SJCRH30 (cell line): ENCODE measurements at regions not wholly inside any gene's neighbourhood (a gene's known extent, or its start where the extent isn't known, plus 50 kb on each side); places are given as distances from the start of the nearest gene placed in this dataset.
"Not testable (repeated sequence)": the region's sequence is repeated elsewhere in the genome, so short reads cannot be mapped to it uniquely, and the experiment has no call there.

Source experiments
- DNase-seq, 2 experiments: peaks; one replicate each; pipeline ENCODE4 v3.0.0-alpha.2; 2015 to 2020
- H3K27ac ChIP-seq: fragments of 250-450 bp; sonication (Bioruptor Pico); 2 replicates; pipeline ENCODE4 v1.5.1; 2020; ENCODE audit warnings: mild to moderate bottlenecking, moderate library complexity
- H3K27me3 ChIP-seq: fragments of 250-450 bp; sonication (Bioruptor Pico); 2 replicates; pipeline ENCODE4 v1.5.1; 2020; ENCODE audit warnings: mild to moderate bottlenecking, moderate library complexity
- H3K36me3 ChIP-seq: fragments of 250-450 bp; sonication (Bioruptor Pico); 2 replicates; pipeline ENCODE4 v1.5.1; 2020; ENCODE audit warnings: mild to moderate bottlenecking, moderate library complexity
- H3K4me1 ChIP-seq: fragments of 250-450 bp; sonication (Bioruptor Pico); 2 replicates; pipeline ENCODE4 v1.5.1; 2020; ENCODE audit warnings: mild to moderate bottlenecking, moderate library complexity
- H3K4me3 ChIP-seq: fragments of 250-450 bp; sonication (Bioruptor Pico); 2 replicates; pipeline ENCODE4 v1.5.1; 2020; ENCODE audit warnings: mild to moderate bottlenecking, moderate library complexity
- H3K9me3 ChIP-seq: fragments of 250-450 bp; sonication (Bioruptor Pico); replicated peaks from 2 replicates; pipeline ENCODE4 v1.5.1; 2020; ENCODE audit warnings: mild to moderate bottlenecking, moderate library complexity

GRCh38 chrX:94752434-94753169 lies 1078.6 kb downstream of the FAM133A start:
- H3K27me3 ChIP-seq: no peaks in the 10 kb centered on the region

DNA sequence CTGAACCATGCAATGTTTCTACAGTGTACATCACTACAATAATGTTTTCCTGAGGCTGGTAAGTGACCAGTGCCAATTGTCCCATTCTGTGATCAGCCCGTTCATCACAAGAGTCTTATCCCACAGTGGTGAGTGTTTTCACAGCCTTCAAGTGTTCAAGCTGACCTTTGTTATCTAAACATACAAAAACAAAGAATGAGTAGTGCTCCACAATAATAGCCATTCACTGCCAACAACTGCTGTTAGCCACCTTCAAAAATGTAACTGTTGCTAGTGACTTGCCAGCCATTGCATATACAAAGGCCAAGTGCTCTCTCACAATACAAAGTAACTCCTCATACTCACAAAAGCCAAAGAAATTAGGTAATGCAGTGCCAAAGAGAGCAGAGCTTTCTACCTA lies 1084.1 kb downstream of the FAM133A start:
- Histone ChIP-seq H3K9me3 (no peaks in the 10 kb centered on the region), H3K36me3 (no peaks in the 10 kb centered on the region), H3K4me1 (no peaks in the 10 kb centered on the region), H3K4me3 (no peak overlapping the region), H3K27me3 (no peaks in the 10 kb centered on the region), H3K27ac (no peak overlapping the region)
- no peak for DNase-seq

More at GRCh38 chrX:94752434-94753169, 1078.6 kb downstream of the FAM133A start:
- Histone ChIP-seq H3K27ac (no peak overlapping the region), H3K9me3 (no peaks in the 10 kb centered on the region), H3K4me3 (no peak overlapping the region), H3K36me3 (no peaks in the 10 kb centered on the region), H3K4me1 (no peaks in the 10 kb centered on the region)
- no peak for DNase-seq

GRCh38 chrX:94775640-94776039 lies 1101.6 kb downstream of the FAM133A start:
- Histone ChIP-seq H3K27me3 (no peaks in the 10 kb centered on the region), H3K27ac (no peak overlapping the region), H3K9me3 (no peaks in the 10 kb centered on the region), H3K4me3 (no peak overlapping the region), H3K36me3 (no peaks in the 10 kb centered on the region), H3K4me1 (no peaks in the 10 kb centered on the region)
- DNase-seq: no peak

DNA sequence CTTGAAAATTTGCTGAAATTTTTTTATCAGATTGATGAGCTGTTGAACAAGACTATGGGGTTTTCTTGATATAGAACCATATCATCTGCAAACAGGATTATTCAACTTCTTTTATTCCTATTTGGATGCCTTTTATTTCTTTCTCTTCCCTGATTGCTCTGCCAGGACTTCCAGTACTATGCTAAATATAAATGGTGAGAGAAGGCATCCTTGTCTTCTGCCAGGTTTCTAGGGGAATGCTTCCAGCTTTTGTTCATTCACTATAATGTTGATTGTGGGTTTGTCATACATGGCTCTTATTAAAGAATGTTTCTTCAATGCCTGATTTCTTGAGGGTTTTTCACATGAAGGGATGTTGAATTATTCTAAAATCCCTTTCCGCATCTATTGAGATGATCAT lies 1139.5 kb downstream of the FAM133A start:
- H3K36me3 ChIP-seq: no peaks in the 10 kb centered on the region
- no peak overlapping the region for H3K27ac ChIP-seq
- H3K9me3 ChIP-seq: no peaks in the 10 kb centered on the region
- H3K4me1 ChIP-seq: no peaks in the 10 kb centered on the region
- no peak for DNase-seq
- H3K4me3 ChIP-seq: no peak overlapping the region
- H3K27me3 ChIP-seq: no peaks in the 10 kb centered on the region

- Histone ChIP-seq H3K27ac (no peak overlapping the region), H3K9me3 (no peaks in the 10 kb centered on the region), H3K36me3 (no peaks in the 10 kb centered on the region), H3K27me3 (no peaks in the 10 kb centered on the region), H3K4me1 (no peaks in the 10 kb centered on the region), H3K4me3 (no peak overlapping the region)
- no peak for DNase-seq
Observed at GRCh38 chrX:94814216-94814615, 1140.2 kb downstream of the FAM133A start.

DNA sequence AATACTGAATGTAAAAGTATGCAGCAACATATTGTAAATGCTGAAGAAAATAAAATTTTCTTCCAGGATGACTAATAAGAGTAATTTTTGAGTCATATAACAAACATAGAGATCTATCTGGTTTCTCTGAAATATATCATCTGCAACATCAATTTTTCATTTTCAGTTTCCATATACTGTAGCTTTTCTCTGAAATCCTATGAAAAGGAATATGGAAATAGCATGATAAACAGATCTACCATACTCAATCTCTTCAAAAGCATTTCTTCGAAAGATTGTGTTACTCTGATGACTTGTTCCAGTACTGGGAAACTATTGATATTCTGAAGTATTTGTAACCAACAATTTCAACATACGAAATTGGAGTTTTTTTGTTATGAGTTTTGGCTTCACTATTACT lies 1156.7 kb downstream of the FAM133A start:
- Histone ChIP-seq H3K36me3 (no peaks in the 10 kb centered on the region), H3K9me3 (no peaks in the 10 kb centered on the region), H3K4me3 (no peak overlapping the region), H3K4me1 (no peaks in the 10 kb centered on the region), H3K27ac (no peak overlapping the region), H3K27me3 (no peaks in the 10 kb centered on the region)
- no peak for DNase-seq

GRCh38 chrX:94831364-94831763 lies 1157.4 kb downstream of the FAM133A start:
- Histone ChIP-seq H3K27me3 (no peaks in the 10 kb centered on the region), H3K4me3 (no peak overlapping the region), H3K27ac (no peak overlapping the region), H3K9me3 (no peaks in the 10 kb centered on the region), H3K36me3 (no peaks in the 10 kb centered on the region), H3K4me1 (no peaks in the 10 kb centered on the region)
- DNase-seq: peak in 1 of 2 experiments; percentile 15

GRCh38 chrX:94834226-94834625 lies 1160.2 kb downstream of the FAM133A start:
- no peak overlapping the region for H3K27ac ChIP-seq
- H3K4me1 ChIP-seq: no peaks in the 10 kb centered on the region
- DNase-seq: no peak
- H3K9me3 ChIP-seq: no peaks in the 10 kb centered on the region
- H3K27me3 ChIP-seq: no peaks in the 10 kb centered on the region
- H3K4me3 ChIP-seq: no peak overlapping the region
- H3K36me3 ChIP-seq: no peaks in the 10 kb centered on the region

DNA sequence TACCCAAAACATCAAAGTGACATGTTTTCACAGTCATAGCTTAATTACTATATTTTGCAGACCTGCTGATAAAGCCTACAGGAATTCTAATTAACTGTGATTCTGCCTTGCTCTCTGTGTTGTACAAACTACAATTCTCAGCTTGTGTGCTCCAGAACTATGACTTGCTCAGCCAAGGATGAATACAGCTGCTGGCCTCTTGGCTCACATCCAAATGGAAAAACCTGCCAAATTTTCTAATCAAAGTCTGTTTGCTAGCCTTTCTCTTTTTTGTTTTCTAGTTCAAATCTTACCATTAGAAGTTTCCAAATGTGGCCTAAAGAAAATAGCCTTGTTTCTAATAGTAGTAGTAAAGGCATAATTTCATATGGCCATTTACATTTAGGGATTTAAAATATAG lies 1176.8 kb downstream of the FAM133A start:
- H3K36me3 ChIP-seq: no peaks in the 10 kb centered on the region
- no peak overlapping the region for H3K27ac ChIP-seq
- DNase-seq: peak; percentile 1 to 23
- no peak overlapping the region for H3K4me3 ChIP-seq
- no peaks in the 10 kb centered on the region for H3K27me3 ChIP-seq
- H3K9me3 ChIP-seq: no peaks in the 10 kb centered on the region
- no peaks in the 10 kb centered on the region for H3K4me1 ChIP-seq

DNA sequence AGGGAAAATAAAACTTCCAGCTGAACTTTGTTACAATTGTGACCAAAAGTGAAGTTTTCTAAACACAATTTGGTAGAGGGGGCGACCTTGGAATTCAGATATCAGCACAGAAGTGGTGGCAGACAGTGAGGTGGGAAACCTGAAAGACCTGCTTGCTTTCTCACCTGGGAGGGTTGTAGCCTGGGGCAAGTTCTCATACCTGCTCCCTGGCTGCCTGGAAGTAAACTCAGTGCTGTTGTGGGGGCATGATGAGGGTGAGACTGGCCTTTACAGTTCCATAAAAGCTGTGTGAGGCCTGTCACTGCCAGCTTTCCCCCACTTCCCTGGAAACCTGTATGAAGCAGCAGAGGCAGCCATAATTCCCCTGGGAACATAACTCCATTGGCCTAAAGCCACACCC lies 1180.2 kb downstream of the FAM133A start:
- Histone ChIP-seq H3K4me1 (no peaks in the 10 kb centered on the region), H3K27me3 (no peaks in the 10 kb centered on the region), H3K36me3 (no peaks in the 10 kb centered on the region), H3K4me3 (no peak overlapping the region), H3K27ac (no peak overlapping the region), H3K9me3 (no peaks in the 10 kb centered on the region)
- no peak for DNase-seq

GRCh38 chrX:94862470-94862869 lies 1188.5 kb downstream of the FAM133A start:
- not testable (repeated sequence) for H3K4me3 ChIP-seq, H3K9me3 ChIP-seq, H3K27ac ChIP-seq, H3K27me3 ChIP-seq, DNase-seq, H3K36me3 ChIP-seq, H3K4me1 ChIP-seq

- Histone ChIP-seq H3K4me3 (no peak overlapping the region), H3K27me3 (no peaks in the 10 kb centered on the region), H3K27ac (no peak overlapping the region), H3K4me1 (no peaks in the 10 kb centered on the region), H3K9me3 (no peaks in the 10 kb centered on the region), H3K36me3 (no peaks in the 10 kb centered on the region)
- DNase-seq: no peak
Observed at GRCh38 chrX:94871640-94872039, 1197.6 kb downstream of the FAM133A start.

GRCh38 chrX:94901849-94902248 lies 1227.8 kb downstream of the FAM133A start:
- Histone ChIP-seq H3K27ac (no peak overlapping the region), H3K27me3 (no peaks in the 10 kb centered on the region), H3K4me1 (no peaks in the 10 kb centered on the region), H3K4me3 (no peak overlapping the region), H3K36me3 (no peaks in the 10 kb centered on the region), H3K9me3 (no peaks in the 10 kb centered on the region)
- DNase-seq: no peak

- peak in 1 of 2 experiments; percentile 0 for DNase-seq
- Histone ChIP-seq H3K36me3 (no peaks in the 10 kb centered on the region), H3K4me3 (no peak overlapping the region), H3K27ac (no peak overlapping the region), H3K9me3 (no peaks in the 10 kb centered on the region), H3K4me1 (no peaks in the 10 kb centered on the region), H3K27me3 (no peaks in the 10 kb centered on the region)
Observed at GRCh38 chrX:94908171-94908570, 1234.2 kb downstream of the FAM133A start.

DNA sequence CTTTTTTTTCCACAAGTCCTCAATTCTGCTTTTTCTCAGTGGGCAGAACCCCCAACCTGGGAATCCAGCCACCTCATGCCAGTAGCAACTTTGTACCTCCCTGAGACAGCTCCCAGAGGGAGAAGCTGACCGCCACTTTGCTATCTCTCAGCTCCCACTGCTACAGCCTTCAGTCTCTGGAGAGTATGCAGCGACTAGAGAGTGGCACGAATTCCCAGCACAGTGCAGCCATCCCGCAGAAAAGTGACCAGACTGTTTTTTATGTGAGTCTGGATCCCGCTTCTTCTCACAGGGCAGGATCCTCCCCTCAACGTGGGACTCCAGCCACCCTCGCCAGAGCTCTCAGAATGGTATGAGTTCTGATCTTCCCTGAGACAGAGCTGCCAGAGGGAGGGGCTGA lies 1234.6 kb downstream of the FAM133A start:
- no peak overlapping the region for H3K27ac ChIP-seq

GRCh38 chrX:94914235-94914634 lies 1240.2 kb downstream of the FAM133A start:
- no peak for DNase-seq
- H3K27ac ChIP-seq: no peak overlapping the region

More for the DNA sequence above, 1234.6 kb downstream of the FAM133A start:
- Histone ChIP-seq H3K4me1 (no peaks in the 10 kb centered on the region), H3K4me3 (no peak overlapping the region), H3K9me3 (no peaks in the 10 kb centered on the region), H3K27me3 (no peaks in the 10 kb centered on the region), H3K36me3 (no peaks in the 10 kb centered on the region)
- DNase-seq: no peak

More at GRCh38 chrX:94914235-94914634, 1240.2 kb downstream of the FAM133A start:
- no peaks in the 10 kb centered on the region for H3K9me3 ChIP-seq
- H3K4me1 ChIP-seq: no peaks in the 10 kb centered on the region
- H3K27me3 ChIP-seq: no peaks in the 10 kb centered on the region
- H3K36me3 ChIP-seq: no peaks in the 10 kb centered on the region
- H3K4me3 ChIP-seq: no peak overlapping the region
